GM19239 (cell line): ENCODE measurements at regions not wholly inside any gene's neighbourhood (a gene's known extent, or its start where the extent isn't known, plus 50 kb on each side); places are given as distances from the start of the nearest gene placed in this dataset.

Experiments
- DNase-seq: peaks from one replicate; pipeline ENCODE4 v3.0.0; 2011; ENCODE audit warnings: low spot score; ENCODE audit not compliant: insufficient read length
- FAIRE-seq: peaks from 2 replicates; lab custom pipeline; 2011; peaks lifted over from hg19 to GRCh38; lab: Jason Lieb, UNC

DNA sequence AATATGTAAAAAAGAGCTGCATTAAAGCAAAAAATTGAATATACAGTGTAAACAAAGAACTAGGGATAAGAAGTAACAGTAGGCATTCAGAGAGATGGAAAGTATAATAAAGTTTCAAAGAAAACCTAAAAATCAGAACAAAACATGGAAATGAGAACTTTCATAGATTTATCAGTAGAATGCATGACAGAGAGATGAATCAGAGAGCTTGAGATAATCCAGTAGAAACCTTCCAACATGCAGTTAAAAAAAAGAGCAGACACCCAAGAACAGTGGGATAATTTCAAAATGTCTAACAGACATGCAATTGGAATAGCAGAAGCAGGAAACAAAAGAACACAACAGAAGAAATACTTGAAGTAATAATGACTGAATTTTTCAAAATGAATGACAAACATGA, 1384.2 kb downstream of the CDH11 start:
- DNase-seq: no peak
- FAIRE-seq: no peak

DNA sequence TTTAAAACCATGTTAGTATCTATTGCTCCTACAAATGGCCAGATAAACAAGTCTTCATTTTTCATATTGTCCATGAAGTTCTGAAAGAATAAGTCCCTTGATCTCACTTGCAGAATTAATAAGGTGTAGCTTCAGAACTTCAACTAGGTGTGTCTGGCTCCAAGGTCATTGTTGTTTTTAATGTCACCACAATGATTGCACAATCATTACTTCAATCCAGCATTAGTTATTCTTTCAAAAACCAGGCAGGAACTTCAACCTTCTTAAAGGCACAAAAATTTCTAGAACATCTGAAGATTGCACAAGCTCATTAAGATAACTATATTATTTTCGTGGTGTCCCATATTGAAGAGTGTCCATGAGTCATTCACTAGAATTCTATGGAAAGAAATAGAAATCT, 1386.4 kb downstream of the CDH11 start:
- no peak for DNase-seq
- FAIRE-seq: no peak

DNA sequence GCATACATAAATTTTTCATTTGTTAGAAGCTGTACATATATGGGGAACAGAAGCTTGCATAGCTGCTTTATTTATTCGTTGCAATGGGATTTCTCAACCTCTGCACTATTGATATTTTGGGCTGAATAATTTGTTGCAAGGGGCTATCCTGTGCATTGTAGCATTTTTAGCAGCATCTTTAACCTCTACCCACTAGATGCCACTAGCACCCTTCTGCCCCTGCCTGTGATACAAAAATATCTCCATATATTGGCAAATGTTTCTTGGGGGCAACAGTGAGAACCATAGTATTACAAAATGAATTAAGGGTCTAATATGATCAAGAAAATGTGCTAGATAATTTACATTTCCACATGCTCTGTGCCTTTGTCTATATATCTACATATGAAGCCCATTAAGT, 1401.0 kb downstream of the CDH11 start:
- no peak for FAIRE-seq
- DNase-seq: no peak

DNA sequence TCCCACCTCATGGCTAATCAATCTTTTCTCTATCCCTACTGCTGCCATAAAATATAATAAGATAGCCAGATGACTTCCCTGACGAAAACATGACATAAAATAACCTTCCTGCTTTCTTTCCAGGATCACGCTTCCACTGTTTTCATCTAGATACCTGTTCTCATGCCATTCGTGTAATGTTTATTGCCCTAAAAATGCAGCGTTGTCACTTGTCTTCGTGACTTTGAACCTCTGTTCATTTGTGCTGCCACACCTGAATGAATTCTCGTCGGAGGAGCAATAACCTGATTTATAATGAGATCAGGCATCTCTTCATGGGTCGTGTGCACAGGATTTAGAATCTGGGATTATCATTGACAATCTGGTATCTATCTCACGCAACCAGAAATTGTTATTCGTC, 1401.9 kb downstream of the CDH11 start:
- DNase-seq (no peak), FAIRE-seq (no peak)

DNA sequence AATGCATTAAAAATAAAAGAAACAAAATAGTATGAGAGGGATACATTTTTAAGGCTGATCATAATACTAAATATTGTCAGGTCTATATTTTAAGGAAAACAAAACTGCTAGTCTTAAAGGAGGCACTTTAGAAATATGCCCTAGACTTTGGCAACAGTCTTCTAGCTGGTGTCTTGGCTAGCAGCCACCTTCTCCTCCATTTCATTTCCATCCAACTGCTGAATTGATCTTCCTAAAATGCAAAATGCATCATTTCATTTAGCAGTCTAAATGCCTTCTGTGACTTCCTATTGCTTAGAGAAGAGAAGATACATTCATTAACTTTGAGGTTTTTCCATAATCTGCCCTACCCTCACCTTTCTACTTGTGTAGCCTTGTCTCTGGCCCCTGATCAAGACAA, 1404.1 kb downstream of the CDH11 start:
- DNase-seq (no peak), FAIRE-seq (no peak)

DNA sequence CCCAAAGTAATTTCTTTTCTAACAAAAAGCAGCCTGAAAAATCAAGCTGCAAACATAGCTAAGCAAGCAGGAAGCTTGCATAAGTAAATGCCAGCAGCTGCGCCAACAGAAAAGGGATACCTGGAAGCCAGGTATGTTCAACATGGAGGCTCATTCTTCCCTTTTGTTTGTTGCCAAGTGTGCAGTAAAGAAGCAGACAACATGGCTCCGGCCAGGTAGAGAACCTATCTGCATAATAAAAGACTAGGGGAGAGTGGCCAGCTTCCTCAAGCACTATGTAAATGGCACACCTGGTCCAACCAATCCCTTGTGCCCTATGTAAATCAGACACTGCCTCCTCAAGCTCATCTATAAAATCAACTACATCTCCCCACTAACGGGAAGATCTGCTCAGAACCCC, 1407.0 kb downstream of the CDH11 start:
- FAIRE-seq: no peak
- no peak for DNase-seq

DNA sequence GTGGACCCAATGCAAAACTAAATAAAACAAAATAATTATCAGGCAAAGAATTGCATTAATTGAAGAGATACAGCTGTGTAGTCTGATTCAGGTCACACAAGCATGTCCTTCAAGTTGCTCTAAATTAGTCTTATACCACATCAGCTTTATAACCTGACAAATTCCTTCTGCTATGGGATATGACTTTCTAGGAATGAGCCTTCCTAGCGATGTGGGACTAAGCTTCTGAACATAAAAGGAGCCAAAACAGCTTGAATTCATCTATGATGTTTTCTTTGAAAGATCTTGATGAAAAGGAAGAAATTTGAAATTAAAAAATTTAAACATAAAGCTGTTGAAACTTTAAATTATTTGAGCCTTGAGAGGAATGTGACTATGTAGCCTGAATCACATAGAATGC, 1409.1 kb downstream of the CDH11 start:
- FAIRE-seq: no peak
- no peak for DNase-seq

DNA sequence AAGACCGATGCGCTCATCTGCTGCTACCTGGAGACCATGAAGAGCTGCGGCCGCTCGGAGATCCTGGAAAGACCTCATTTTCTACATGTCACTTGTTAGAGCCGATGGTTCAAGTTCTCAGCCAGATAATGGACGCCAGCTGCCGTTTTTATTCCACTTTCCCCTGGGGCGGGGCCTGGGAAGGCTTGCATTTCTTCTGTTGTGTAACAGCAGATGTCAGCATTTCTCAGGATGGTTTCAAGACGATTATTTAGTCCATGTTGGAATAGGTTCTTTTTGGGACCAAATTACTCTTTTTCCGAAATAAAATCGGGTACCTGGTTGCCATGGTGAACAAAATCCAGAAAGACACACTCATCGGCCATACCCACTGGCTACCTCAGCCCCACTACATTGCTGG, 1418.3 kb downstream of the CDH11 start:
- DNase-seq: no peak
- FAIRE-seq: no peak

DNA sequence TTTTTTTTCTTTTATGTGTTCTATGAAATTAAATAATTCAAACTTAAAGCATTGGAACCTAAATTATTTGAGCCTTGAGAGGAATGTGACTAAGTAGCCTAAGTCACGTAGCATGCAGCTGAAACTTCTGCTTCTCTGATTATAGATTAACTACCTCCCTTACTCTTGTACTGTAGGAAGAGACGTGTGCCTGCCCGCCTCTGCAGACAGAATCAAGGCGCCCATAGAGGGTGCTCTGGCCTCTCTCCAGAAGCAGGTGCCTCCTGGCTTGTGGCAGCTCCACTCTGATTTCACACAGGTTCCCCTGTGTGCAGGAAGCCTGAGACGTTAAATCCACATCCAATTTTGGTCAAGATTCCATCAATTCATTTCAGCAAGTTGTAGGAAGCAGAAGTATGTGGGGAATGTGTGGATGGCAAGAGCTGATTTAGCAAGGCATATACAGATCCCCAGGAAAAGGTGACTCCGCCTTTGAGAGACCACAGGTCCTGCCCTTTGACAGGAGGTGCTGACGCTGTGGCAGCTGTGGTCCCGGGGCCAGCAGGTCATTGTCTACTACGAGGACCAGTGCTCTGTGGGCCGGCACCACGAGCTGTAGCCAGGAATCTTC, 1418.8 kb downstream of the CDH11 start:
- DNase-seq (no peak), FAIRE-seq (no peak)

DNA sequence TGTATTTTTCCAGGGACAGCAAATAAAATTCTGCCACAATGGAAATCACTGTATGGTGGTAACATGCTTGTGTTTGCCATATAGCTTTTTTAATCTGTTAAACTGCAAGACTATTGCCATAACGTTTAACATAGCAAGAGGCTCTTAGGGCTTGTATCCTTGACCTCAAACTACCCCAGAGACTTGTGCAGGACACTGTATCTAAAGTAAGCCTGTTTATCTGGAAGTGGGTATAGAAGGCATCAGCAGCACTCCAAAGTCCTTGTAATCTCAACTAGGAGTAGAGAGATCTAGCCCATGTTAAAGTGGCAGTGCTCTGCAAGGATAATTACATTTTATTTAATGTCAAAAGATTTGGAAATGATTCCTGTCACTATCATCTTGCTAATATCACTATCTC, 1424.1 kb downstream of the CDH11 start:
- FAIRE-seq (no peak), DNase-seq (no peak)

DNA sequence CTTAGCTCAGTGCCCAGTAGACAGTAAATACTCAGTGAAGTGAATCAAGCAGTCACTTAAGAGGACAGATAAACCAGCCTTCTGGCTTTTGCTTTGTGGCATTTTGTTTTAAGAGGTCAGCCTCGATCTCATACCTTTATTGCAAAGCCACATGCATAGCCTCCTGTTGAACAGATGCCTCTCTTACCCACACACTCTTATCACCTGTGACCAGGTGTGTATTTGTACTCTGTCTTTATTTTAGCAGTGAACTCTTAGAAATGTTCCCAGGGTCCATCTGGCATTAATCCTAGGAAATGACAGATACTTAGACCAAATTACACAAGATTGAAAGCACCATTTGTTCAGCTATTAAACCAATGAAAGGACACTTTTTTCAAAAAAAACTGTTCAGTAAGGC, 1426.5 kb downstream of the CDH11 start:
- DNase-seq: no peak

DNA sequence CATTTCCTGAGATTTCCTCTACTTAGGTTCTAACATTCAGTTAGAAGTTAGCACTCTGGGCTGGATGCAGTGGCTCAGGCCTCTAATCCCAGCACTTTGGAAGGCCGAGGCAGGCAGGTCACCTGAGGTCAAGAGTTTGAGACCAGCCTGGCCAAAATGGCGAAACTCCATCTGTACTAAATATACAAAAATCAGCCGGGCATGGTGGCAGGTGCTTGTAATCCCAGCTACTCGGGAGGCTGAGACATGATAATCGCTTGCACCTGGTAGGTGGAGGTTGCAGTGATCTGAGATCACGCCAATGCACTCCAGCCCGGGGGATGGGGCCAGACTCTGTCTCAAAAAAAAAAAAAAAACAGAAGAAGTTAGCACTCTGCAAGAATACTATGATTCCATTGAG, 1430.9 kb downstream of the CDH11 start:
- FAIRE-seq (no peak), DNase-seq (no peak)

More for the DNA sequence above, 1426.5 kb downstream of the CDH11 start:
- FAIRE-seq: no peak

DNA sequence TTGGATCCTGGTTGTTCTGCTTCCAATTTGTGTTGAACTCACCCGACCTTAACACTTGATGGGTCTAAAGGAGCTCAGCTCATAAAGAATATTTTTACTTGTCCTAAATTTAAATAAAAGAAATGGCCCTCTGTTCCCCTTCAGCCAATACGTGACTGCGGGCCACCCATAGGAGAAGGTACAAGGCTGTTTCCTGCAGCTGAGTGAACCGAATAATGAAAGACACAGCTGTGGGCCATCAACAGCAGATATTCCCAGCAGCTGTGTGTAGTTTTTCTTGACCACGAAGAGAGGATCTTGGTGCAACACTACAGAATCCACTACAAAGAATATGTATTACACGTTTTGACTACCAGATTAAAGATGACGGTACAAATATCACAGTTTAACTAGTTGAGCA, 1431.6 kb downstream of the CDH11 start:
- DNase-seq (no peak), FAIRE-seq (no peak)

DNA sequence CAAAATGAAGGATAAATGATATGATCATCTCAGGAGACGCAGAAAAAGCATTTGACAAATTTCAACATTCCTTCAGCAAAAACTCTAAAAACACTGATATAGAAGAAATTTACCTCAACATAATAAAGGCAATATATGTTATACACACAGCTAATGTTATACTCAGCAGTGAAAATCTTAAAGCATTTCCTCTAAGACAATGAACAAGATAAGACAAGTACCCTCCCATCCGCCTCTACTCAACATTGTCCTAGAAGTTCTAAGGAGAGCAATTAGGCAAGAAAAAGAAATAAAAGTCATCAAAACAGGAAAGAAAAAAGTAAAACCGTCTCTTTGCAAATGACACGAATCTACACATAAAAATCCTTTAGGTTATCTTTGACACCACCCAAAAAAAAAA, 1432.8 kb downstream of the CDH11 start:
- DNase-seq: no peak
- FAIRE-seq: no peak

DNA sequence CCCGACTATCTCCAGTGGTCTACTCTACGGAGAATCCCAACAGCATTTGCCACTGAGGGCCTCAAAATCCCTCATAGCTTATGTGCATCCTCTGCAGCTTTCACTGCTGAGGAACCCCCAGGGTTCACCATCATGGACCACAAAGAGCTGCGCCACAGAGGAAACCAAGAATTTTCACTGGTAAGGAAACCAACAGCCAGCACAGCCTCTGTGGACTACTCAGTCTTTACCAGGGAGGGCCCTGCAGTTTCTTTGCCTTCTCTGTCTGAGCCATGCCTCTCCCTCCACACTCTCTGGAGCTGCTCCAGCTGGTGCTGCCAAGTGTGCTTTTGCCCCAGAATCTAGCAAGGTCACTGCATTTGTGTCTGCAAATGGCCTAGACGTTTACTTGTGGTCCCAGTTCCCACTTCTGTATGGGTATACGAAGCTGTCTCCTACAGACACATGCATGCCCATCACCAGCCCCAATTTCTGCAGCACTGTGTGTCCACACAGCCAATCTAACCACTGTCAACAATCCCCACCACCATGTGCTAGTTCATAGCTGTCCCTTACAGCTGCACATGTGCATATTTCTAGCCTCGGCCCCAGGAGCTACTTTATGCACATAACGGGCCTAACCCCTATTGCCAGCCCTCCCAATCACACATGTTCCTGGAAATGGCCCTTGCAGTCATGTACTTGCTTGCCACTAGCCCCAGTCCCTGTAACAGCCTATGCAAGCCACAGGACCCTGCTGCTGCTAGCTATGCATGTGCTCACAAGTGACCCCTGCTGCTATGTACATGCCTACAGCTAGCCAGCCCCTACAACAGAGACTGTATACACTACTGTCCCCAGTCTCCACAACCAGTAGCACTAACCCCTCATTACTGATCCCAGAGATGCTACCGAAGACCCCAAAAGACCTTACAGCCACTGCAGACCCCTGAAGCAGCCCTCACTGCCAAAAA, 1437.4 kb downstream of the CDH11 start:
- FAIRE-seq (no peak), DNase-seq (no peak)

DNA sequence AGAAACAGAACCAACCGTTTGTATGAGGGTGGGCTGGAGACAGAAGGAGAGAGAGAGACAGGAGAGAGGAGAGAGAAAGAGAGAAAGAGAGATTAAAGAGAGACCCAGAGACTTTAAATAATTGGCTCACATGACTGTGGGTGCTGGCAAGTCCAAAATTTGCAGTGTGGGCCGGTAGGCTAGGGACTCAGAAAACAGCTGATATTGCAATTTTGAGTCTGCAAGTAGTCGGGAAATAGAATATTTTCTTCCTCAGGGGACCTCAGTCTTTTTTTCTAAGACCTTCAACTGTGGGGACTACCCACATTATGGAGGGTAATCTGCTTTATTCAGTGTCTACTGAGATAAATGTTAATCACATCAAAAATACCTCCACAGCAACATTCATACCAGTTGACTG, 1439.0 kb downstream of the CDH11 start:
- FAIRE-seq (no peak), DNase-seq (no peak)

DNA sequence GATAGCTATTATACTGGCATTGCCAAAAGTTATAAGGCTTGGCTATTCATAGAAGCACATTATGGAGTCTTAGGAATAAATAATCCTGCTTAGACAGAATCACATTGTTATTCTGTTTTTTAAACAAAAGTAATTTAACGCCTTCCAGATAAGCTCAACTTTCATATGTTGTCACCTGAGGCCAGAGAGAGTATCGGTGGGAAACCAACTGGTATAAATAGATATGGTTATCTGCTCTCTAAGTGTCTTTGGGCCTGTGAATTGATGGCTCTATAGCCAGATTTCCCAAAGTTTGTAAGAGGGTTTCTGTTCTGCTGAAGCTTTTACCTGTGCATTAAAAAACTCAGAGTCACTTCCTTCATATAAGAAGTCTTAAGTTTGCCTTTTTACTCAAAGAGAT, 1449.4 kb downstream of the CDH11 start:
- no peak for DNase-seq
- no peak for FAIRE-seq

DNA sequence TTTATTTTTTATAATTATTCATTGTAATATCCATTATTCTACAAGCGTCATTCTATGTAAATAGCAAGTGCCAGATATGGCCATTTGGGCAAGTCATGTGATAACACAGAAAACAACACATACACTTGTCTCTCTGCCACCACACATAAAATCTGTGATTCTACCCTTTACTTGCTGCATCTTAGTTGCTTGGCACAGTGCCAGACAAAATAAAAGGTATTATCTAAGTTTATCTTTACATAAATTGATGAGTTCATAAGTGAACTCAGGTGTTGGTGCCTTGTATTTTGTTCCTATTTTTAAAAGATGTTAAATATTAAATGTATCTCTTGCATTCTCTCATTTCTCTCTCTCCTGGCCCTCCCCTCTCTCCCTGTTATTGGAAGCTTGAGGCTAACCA, 1458.7 kb downstream of the CDH11 start:
- FAIRE-seq: no peak
- DNase-seq: no peak

DNA sequence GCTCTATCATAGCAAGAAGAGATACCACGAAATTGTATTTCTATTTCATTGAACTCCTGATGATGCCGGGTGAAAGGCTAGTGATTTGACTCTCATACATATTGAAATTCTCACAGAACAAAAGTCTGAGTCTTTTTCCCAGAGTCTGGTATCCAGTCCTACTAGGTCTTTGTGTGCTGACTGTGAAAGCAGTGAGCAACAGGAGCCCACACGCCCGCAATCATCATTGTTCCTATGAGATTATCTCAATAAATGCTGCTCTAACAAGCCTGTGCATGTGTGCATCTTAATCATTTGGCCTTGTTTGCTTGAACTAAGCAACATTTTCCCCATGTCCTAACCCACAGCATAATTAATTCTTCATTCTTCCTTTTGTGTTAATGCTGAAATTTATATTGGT, 1466.0 kb downstream of the CDH11 start:
- DNase-seq (no peak), FAIRE-seq (no peak)

DNA sequence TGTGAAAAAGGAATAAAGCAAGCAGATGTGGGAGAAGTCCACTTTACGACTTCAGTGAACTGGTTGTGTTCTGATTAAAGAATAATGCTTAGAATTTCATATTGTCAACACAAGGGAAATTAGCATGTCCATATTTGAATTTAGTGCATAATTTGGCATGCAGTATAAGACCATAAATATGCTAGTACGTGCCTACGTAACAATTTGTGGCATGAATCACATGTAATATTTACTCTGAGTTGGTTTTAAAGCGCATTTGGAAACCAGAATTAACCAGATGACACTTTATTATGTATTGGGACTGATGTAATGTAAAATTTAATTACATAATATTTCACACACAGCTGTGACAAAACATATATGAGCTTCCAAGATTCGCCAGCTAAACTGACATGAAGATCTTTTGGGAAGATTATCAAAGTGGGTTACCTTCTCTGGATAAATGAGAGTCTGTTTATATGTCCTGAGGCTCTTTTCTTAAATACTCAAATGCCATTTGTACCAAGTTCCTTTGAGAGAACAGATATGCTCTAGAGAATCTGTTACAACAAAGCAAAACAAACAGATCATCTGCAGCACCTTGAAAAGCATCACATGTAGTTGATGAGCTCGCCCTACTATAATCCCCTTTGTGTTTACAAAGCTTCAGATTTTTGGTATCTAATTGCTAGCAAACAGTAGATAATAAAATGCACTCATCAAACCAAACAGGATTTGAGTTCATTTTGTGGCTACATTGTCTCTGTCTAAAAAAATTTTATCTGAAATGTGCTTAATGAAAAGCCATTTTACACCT, 1468.6 kb downstream of the CDH11 start:
- no peak for DNase-seq
- no peak for FAIRE-seq

DNA sequence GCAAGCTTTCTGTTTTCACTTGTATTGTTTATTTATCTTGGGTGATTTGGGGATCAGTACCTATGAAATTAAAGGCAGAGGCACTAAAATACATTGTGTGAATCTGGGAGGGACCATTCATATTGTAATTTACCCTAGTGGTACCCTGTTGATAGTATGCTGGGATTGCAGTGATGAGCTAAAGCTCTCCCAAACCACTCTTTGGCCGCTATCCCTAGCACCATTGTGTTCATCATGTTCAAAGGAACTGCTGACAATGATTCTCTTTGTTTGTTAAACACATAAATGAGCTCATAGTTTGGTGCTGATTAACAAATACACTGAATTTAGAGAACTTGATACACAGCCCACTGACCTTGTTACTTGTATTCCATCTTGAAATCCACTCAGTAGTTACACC, 1469.8 kb downstream of the CDH11 start:
- DNase-seq (no peak), FAIRE-seq (no peak)
